ENCODE measurements at regions not wholly inside any gene's neighbourhood (a gene's known extent, or its start where the extent isn't known, plus 50 kb on each side); places are given as distances from the start of the nearest gene placed in this dataset.

- no peaks in the 10 kb centered on the region for H3K36me3 ChIP-seq (ENCODE audit: control insufficient read depth, low read length)
- H3K9me3 ChIP-seq (ENCODE audit: control insufficient read depth, insufficient read depth, low read length), result no peaks in the 10 kb centered on the region
- H3K4me3 ChIP-seq (ENCODE audit: low read length), result no peak overlapping the region
- no peaks in the 10 kb centered on the region for H4K20me1 ChIP-seq (ENCODE audit: control insufficient read depth, insufficient read depth, low read depth, low read length)
- no peaks in the 10 kb centered on the region for H3K4me1 ChIP-seq (ENCODE audit: control insufficient read depth, low read length)
- TF ChIP-seq EZH2phosphoT487 (IDR thresholded peaks at IDR 0.05; ENCODE audit: borderline replicate concordance, low read length) (no peak), CTCF (IDR thresholded peaks at IDR 0.05; ENCODE audit: low read depth, low read length, poor library complexity, severe bottlenecking) (no peak)
- no peaks in the 10 kb centered on the region for H3F3A ChIP-seq (ENCODE audit: control insufficient read depth, insufficient read depth)
- H3K79me2 ChIP-seq (ENCODE audit: control insufficient read depth, low read length), result no peaks in the 10 kb centered on the region
- no peaks in the 10 kb centered on the region for H3K9me2 ChIP-seq (replicated peaks; ENCODE audit: control insufficient read depth, low read length)
- no peak overlapping the region for H3K4me2 ChIP-seq (ENCODE audit: low read length)
- H3K27me3 ChIP-seq (ENCODE audit: control insufficient read depth, low read length), result no peaks in the 10 kb centered on the region
- H3K27ac ChIP-seq (ENCODE audit: low read depth, low read length), result no peak overlapping the region
Measured at GRCh38 chr2:53545604-53546003, 222.0 kb upstream of the CHAC2 start.

GRCh38 chr2:53544871-53545558 is 222.6 kb upstream of the CHAC2 start:
- Histone ChIP-seq H3K4me1 (ENCODE audit: control insufficient read depth, low read length) (no peaks in the 10 kb centered on the region), H3K9me2 (replicated peaks; ENCODE audit: control insufficient read depth, low read length) (no peaks in the 10 kb centered on the region), H3K36me3 (ENCODE audit: control insufficient read depth, low read length) (no peaks in the 10 kb centered on the region), H3K9me3 (ENCODE audit: control insufficient read depth, insufficient read depth, low read length) (no peaks in the 10 kb centered on the region), H4K20me1 (ENCODE audit: control insufficient read depth, insufficient read depth, low read depth, low read length) (no peaks in the 10 kb centered on the region), H3K4me2 (ENCODE audit: low read length) (no peak overlapping the region), H3K27ac (ENCODE audit: low read depth, low read length) (no peak overlapping the region), H3K27me3 (ENCODE audit: control insufficient read depth, low read length) (no peaks in the 10 kb centered on the region), H3K79me2 (ENCODE audit: control insufficient read depth, low read length) (no peaks in the 10 kb centered on the region), H3K4me3 (ENCODE audit: low read length) (no peak overlapping the region), H3F3A (ENCODE audit: control insufficient read depth, insufficient read depth) (no peaks in the 10 kb centered on the region)
- TF ChIP-seq EZH2phosphoT487 (IDR thresholded peaks at IDR 0.05; ENCODE audit: borderline replicate concordance, low read length) (no peak), CTCF (IDR thresholded peaks at IDR 0.05; ENCODE audit: low read depth, low read length, poor library complexity, severe bottlenecking) (no peak)

DNA sequence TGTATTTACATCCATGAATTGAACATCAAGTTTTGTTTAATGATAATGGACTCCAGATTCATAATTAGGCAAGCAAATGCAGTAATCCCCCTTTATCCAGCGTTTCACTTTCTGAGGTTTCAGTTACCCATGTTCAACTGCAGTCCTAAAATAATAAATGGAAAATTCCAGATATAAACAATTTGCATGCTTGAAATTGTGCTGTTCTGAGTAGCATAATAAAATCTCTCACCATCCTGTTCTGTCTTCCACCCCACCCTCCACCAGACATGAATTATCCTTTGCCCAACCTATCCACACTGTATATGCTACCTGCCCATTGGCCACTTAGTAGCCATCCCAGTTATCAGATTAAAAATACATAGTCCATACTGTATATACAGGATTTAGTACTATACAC is 224.5 kb upstream of the CHAC2 start:
- H3F3A ChIP-seq (ENCODE audit: control insufficient read depth, insufficient read depth), result no peaks in the 10 kb centered on the region
- TF ChIP-seq CTCF (IDR thresholded peaks at IDR 0.05; ENCODE audit: low read depth, low read length, poor library complexity, severe bottlenecking), result no peak
- no peak for TF ChIP-seq EZH2phosphoT487 (IDR thresholded peaks at IDR 0.05; ENCODE audit: borderline replicate concordance, low read length)
- no peak overlapping the region for H3K4me3 ChIP-seq (ENCODE audit: low read length)
- no peak overlapping the region for H3K27ac ChIP-seq (ENCODE audit: low read depth, low read length)
- no peaks in the 10 kb centered on the region for H3K9me2 ChIP-seq (replicated peaks; ENCODE audit: control insufficient read depth, low read length)
- H4K20me1 ChIP-seq (ENCODE audit: control insufficient read depth, insufficient read depth, low read depth, low read length), result no peaks in the 10 kb centered on the region
- no peaks in the 10 kb centered on the region for H3K4me1 ChIP-seq (ENCODE audit: control insufficient read depth, low read length)
- no peaks in the 10 kb centered on the region for H3K9me3 ChIP-seq (ENCODE audit: control insufficient read depth, insufficient read depth, low read length)
- H3K79me2 ChIP-seq (ENCODE audit: control insufficient read depth, low read length), result no peaks in the 10 kb centered on the region
- H3K4me2 ChIP-seq (ENCODE audit: low read length), result no peak overlapping the region
- no peaks in the 10 kb centered on the region for H3K36me3 ChIP-seq (ENCODE audit: control insufficient read depth, low read length)
- H3K27me3 ChIP-seq (ENCODE audit: control insufficient read depth, low read length), result no peaks in the 10 kb centered on the region

Measured in DOHH2 (cell line).